ENCODE measurements at regions not wholly inside any gene's neighbourhood (a gene's known extent, or its start where the extent isn't known, plus 50 kb on each side); places are given as distances from the start of the nearest gene placed in this dataset.

DNA sequence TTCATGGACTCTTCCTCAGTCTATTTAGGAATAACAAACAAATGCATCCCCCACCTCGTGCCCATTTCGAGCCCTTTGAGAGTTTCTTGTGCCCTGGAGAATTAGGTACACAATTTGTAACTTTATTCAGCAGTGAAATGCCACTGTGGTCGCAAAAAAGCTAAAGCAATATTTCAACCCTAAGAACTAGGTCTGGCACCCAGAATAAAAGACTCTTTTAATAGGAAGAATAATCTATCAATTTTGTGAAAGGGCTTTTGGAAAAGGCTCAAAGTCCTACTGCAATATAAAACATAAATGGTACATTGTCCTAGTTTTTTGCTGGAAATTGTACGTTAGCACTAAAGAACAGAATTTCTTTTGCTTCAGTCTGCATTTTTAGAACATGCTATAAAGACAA, 304.6 kb upstream of the TENM3 start:
- TF ChIP-seq CTCF (IDR thresholded peaks at IDR 0.05): no peak
- TF ChIP-seq POLR2A (IDR thresholded peaks at IDR 0.05): no peak
